HG03103 (cell line): ENCODE measurements at regions not wholly inside any gene's neighbourhood (a gene's known extent, or its start where the extent isn't known, plus 50 kb on each side); places are given as distances from the start of the nearest gene placed in this dataset.

Source experiments
- ATAC-seq: cut with Tn5 transposase; IDR thresholded peaks from one replicate; pipeline ENCODE4 v1.9.1; 2021; ENCODE audit warnings: low read depth; ENCODE audit not compliant: unreplicated experiment

DNA sequence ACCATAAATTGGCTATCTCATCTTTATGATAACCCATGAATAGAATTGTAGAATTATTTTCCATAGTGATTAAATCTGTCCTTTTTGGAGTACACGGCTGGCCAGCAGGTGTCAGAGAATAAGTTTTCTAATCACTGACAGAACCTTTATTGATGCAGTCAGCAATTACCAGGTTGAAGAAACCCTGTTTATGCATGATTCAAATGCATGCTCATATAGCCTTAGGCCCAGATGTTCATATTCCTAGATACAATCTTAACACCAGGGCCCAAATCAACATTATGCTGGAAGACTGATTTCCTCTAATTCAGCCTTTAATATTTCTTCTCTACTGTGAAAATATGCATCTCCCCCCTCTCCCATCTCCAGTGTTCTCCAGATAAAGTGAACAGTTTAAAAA lies 243.5 kb upstream of the DCBLD2 start:
- no peak for ATAC-seq

DNA sequence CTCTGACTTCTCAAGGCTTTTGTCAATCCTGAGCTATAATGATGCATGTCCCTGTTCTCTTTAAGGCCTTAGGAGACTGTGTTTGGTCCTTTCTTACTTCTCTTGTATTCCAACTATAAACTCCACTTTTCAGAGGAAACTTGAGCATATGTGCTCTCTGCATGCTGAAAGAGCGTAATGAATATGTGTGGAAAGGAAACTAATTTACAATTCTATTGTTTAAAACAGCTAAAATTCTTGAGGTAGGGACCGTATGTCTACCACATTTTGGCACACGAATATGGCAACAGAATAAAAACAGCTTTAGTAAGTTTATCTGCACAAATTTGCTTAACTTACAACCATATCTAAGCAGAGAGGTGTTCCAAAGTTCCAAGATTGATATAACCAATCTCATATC lies 242.0 kb upstream of the DCBLD2 start:
- ATAC-seq, result no peak

DNA sequence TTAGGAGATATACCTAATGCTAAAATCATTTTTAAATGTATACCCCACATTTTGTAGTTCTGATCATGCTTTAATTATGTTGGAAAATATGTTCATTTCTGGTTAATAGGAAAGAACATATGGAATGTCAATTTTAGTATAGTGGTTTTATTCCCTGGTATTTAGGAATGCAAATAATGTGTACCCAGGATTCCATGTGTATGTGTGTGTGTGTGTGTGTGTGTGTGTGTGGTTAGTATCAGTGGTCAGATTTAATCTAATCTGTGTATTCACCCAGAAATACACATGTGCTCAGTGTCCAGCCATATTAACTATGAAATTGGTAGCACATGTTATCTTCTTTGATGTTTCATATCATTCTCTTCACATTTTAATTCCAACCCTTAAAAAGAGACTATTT lies 233.5 kb upstream of the DCBLD2 start:
- no peak for ATAC-seq

DNA sequence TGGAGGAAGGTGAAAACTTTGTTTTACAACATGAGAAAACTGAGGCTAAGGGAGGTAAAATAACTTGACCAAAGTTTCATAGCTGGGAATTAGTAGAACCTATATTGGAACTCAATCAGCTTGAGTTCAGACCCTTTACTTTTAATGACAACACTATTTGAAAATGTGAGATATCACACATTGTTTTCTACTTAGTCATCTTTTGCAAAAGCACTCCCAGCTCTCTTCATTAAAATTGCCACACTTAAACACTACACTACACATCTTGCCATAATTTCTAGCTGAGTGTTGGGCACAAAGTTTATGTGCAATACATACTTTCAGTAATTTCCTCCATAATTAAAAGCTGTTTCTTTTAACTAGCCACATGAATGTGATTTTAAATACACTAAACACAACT lies 230.4 kb upstream of the DCBLD2 start:
- no peak for ATAC-seq

DNA sequence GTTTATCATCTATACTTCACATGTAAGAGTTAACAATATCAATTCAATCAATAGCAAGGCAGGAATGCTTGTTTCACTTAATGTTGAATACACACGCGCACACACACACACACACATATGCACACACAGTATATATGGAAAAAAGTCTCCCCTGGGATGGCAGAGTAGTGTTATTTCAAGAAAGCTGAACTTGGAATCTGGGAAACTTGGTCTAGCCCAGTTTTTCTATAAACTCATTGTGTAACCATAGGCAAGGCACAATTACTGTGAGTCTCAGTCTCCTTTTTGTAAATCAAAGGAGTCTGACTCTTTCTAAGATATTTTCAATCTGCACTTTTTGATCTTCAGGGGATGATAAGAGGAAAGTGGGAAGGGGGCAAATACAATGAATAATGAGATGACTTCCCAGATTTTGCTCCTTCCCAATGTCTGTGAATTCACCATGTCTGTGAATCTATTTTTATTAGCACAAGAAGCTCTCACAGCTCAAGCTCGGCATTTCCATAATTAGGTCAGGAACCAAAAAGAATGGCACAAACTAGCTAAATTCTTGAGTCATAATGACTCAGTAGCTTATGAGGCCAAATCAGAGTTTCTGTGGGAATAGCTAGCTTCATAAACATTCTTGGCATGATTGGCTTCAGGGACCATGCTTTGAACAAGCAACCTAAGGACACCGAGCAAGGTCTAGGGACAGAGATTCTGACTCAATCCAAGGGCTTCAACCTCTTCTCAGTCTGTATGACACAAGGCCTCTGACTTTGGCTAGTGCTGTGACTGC lies 227.4 kb upstream of the DCBLD2 start:
- no peak for ATAC-seq

DNA sequence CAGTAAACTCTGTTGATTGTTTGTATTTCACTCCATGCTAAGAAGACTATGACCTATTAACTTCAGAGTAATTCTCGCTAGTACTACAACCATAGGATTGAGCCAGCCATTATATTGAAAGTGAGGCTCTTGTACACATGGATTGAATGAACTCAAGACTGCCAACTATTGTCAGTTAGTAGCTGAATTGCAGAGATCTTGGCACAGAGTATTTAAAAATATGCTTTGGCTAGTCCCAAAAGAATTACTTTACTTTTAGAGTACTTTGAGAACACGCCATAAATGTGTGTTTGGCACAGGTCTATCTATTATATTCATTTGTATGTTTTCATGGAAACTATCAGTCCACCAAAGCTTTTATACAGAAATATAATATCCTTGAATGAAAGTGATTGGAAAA lies 226.7 kb upstream of the DCBLD2 start:
- ATAC-seq, result no peak

DNA sequence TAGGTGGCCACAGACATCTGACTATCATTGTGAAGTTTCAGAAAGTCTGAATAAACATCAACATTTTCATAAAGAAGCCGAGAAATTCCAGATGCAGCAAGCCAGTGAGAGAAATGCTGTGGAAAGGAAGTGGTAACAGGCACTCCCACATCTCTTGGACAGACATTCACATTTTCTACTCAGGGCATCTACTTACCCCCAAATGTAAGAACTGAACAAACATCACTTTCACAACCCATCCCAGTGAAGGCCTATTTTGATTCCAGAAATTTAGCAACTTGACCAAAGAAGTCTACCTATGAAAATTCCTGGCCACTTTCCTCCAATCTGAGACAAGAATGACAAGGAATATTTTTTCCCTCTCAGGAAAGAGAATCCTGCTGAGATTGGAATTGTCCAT lies 224.8 kb upstream of the DCBLD2 start:
- no peak for ATAC-seq

DNA sequence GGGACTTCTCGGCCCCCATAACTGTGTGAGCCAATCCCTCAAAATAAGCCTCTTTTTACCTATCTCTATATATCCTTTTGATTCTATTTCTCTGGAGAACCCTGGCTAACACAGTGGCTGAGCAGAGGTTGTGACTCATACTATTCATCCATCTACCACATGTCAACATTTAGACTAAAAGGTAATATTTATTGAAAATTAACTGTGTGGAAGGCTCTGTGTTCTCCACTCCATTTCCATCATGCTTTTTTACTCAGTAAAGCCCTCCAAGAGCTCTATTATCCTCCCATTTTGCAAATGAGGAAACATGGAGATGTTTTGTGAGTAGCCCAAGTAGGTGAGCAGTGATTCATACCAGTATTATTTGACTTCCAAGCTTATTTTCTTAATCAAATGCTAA lies 217.9 kb upstream of the DCBLD2 start:
- ATAC-seq, result no peak

DNA sequence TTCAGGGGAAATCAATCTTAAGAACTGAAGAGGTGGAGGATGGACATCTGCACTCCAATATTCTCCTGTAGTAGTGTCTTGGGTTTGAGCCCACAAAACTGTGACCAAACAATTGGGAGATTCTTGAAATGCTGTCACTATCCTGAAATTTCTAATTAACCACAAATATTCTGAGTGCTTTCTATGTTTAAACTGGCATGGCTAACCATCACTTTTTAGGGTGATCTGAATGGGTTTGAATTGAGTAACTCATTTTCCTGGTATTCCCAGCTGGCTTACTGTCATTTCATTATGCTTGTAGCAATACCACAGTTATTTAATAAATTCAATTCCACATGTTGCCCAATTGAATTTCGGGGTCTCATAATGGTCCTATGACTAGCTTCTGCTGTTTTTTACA lies 216.9 kb upstream of the DCBLD2 start:
- ATAC-seq, result no peak

DNA sequence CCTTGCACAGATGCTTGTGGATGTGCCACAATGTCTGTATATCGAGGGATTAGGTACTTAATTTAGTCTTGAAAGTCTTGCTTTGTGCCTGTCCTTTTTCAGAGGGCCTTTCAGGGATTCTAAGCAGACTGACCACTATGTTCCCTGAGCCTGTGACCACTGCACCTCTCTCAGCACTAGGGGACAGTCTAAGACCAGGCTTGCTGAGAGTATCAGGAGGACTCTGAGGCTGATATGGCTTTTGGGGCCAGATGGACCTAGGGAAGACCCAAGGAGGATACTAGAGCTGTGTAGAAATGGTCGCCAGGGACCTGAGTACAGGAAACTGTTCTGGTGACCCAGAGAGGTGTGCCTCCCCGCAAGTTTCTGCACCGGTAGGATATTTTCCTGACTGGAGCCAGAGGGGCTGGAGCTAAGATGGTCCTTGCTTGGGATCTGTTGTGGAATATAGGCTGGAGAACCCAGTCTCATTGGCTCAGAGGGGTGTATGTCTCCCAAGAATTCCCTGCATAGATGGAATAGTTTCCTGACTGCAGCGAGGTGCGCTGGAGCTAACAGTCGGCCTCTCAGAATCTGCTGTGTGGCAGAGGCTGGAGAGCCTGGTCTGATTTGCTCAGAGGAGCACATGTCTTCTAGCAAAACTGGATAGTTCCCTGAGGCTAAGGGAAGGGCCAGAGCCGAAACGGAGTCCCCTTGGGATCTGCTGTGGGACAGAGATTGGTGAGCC lies 213.2 kb upstream of the DCBLD2 start:
- ATAC-seq, result no peak

DNA sequence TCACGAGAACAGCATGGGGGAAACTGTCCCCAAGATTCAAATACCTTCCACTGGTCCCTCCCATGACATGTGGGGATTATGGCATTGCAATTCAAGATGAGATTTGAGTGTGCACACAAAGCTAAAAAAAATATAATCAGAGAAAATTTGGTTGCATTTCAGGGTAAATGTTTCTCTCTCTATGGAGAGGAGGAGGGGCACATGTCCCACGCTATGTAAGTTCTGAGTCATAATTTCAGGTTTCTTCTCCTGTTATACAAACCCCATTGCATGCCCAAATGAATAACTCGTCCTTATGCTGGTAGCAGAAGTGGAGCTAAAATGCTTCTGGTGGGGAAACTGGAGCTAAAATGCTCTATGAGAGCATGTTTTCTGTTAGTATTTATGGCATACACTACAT lies 209.7 kb upstream of the DCBLD2 start:
- no peak for ATAC-seq

DNA sequence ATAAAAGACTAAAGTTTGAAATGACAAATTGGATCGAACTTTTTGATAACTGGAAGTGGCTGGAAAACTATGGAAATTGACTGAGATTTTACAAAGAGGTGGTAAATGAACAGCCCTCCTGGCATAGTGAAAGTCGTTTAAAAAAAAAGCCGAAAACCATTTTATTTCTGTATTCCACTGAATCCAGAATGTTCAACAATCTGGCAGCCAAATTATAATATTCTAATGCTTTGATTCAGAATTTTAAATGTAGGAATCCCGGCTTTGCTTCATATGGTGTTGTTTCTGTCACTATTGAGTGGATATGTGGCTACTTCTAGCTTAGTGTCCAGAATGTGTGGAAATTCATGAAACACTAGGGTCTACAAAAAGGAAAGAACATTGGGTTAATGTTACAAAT lies 208.9 kb upstream of the DCBLD2 start:
- no peak for ATAC-seq

DNA sequence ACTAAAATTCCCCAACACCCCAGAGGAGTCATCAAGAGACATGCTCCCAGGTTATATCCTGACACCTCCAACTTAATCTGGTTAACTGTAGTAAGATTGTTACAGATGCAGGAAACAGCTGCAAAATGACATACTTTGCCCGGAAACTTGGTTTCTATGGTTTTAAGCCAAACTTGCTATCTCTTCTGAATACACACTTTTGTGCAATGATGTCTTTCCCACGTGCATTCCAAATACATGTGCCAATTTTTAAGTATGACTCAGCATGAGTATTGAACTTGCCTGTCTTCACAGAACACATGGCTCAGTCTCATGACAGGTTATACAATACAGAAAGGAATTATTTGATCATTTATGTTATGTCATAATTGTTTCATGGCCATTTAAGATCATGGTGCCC lies 207.0 kb upstream of the DCBLD2 start:
- no peak for ATAC-seq

DNA sequence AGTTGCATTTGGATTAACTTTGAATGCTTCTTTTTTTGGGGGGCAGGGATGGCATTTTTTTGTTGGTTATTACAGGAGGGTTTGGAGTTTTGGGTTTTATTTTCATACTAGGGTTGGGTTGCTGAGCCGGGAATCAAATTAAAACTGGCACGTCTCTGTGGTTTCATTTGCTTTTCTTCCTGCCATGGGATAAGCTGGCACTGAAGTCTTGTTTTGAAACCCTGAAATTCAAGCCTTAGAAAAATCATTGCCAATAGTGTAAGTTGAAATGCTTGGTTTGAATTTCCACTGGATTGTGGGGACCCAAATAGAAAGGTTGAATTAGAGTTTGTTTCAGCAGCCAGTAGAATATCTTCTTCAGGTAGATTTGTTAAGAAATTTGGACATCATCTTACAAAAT lies 193.1 kb upstream of the DCBLD2 start:
- no peak for ATAC-seq

DNA sequence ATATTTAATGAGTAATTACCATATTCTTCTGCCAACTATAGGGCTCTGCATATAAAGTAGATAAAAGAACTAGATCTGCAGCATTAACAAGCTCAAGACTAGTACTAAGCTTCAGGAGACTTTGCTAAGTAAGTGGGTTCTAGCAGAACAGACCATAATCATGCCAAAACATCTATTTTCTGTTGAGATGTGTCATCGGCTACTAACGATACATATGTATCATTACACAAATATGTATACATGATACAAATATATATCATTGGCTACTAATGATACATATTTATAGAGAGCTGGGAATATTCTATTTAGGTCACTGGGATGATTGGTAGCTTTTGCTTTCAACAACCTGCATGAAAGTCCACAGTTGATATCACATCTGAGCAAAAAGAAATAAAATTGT lies 185.8 kb upstream of the DCBLD2 start:
- no peak for ATAC-seq

DNA sequence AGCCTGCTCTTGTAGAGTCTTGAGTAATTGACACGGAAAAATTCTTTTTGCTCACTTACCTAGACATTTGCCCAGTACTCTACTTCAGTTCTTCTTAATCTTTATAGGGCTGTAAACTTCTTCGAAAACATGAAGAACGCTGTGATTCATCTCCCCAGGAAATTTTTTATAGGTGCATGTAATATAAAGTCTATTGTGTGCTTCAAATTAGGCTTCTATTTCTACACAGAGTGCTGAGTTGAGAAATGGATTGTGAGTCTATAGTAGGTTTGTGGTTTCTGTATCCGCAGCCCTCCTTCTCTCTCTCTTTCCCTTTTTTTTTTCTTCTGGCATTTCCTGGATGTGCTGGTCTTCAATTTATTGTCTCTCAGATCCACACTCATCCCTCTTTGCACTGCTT lies 183.3 kb upstream of the DCBLD2 start:
- ATAC-seq, result no peak

DNA sequence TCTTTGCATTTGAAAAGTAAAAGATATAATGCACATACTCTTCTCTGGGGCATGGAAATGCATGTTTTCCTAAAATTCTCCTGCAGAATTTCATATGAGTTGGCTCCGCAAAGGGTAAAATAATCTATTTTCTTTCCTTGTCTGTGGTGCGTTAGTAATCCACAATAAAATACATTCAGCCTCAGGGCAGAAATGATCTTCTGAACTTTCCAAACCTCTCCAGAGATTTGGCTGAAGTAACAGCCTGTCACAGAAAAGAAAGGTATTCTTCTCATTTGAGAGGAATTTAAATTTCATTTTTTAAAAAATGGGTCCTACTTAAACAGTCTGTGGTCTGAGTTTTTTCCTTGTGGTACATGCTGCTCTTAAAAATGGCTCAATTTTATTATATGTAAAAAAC lies 182.7 kb upstream of the DCBLD2 start:
- ATAC-seq, result no peak

DNA sequence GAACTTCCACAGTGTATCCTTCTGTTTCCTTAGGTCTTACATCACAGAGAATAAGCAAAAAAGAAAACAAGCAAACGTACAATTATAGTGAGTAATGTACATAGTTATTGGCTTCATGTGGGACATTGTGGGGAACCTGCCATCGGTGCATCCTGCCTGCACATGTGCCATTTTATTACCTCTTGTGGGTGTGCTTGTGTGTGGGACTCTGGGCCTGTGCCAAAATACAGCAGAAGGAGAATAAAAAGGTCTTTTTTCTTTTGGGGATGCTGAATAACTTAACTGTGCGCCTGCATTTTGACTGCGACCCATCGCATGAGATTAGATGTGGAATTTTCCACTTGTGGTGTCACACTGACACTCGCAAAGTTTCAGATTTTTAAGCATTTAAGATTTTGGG lies 169.6 kb upstream of the DCBLD2 start:
- ATAC-seq, result no peak

DNA sequence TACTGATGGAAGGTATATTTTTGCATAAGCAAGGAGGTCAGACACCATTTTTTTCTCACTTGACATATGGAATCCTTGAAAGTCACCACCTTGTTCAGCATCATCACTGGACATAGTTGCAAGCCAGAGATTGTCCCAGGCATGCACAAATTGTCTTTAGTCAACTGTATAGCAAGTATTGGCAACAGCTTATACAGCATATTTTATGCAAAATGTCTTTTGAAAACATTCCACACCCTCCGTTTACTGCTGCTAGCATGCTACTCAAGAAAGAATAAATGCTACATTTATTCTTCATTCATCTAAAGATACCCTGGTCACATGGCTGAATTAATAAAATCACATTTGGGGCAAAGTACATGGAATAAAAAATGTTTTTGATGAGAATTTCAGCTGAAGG lies 168.5 kb upstream of the DCBLD2 start:
- no peak for ATAC-seq

DNA sequence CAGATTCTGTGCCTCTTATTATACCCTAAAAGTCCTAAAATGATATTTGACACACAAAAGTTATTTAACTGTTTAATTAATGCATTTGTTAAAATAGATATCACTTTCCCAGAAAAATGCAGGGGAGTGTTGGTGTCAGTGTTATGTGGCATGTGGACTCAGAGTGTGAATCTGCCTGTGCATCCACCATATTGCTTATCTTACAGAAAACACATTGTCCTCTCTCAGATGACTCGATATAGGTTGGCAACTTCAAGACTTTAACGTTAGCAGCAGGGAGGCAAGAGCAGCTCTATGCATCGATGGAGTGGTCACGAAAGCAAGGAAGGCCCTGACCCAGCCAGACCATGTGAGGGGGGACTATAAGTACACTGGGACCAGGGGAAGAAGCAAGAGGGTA lies 165.4 kb upstream of the DCBLD2 start:
- ATAC-seq, result no peak

DNA sequence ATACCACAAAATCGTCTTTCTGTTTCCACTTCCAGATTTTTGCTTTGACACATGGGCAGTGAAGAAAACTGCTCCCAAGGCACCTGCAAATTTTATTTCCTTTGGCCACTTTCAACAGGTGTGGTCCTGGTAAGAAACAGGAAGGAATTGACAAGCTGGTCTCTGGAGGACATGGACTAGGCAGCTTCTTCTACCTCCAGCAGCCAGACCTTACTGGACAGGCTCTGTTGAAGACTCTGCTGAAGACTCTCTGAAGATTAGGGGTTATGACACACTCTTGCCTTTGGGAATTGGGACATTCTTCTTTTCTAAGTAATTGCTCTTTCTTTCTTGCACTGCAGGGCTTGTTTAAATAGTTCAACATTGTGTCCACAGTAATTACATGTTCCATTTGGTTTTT lies 147.7 kb upstream of the DCBLD2 start:
- ATAC-seq, result no peak

DNA sequence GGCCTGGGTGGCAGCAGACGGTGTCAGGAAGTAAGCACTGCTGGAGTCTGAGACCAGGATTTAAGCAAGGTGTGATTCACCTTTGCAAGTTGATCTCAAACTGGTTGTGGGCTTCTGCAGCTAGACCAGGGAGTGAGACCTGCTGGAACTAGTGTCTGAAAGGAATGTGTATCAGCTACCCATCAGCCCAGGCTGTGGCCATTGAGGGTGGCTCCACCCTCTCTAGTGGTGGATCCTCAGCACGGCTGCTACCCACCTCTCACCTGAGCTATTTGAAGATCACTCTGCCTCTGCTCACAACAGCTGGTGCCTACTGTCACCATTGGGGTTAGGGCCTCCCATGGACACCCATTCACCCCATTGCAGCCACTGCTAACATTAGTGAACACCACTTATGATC lies 140.3 kb upstream of the DCBLD2 start:
- ATAC-seq, result no peak
